ENCODE measurements at regions not wholly inside any gene's neighbourhood (a gene's known extent, or its start where the extent isn't known, plus 50 kb on each side); places are given as distances from the start of the nearest gene placed in this dataset.

DNA sequence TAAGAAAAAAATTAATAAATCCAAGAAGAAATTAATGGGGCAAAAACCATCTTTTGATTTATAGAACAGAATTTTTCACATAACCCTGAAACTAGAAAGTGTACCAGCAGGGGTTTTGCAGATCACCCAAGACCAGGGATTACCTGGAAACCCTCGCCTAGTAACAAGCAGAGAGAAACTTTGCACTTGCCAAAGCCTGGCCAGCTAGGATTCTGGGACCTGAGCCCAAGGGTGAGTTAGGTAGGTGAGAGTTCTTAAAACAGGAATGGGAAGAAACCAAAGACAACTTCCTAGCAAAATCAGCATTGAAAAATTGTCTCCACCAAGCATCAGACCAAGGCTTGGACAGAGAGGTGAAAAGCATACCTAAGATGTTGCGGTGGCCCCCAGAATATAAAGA, 247.0 kb upstream of the NBEA start:
- ChIA-PET POLR2A (no interaction called here), CTCF (no interaction called here)
- Histone ChIP-seq H3K9me3 (ENCODE audit: low read length) (no peaks in the 10 kb centered on the region), H3K36me3 (ENCODE audit: insufficient read depth, low read length) (no peaks in the 10 kb centered on the region), H3K4me3 (ENCODE audit: low read length) (no peak overlapping the region), H3K4me1 (ENCODE audit: insufficient read depth, low read length) (no peaks in the 10 kb centered on the region), H3K27me3 (ENCODE audit: insufficient read depth, low read length, poor library complexity, severe bottlenecking) (no peaks in the 10 kb centered on the region), H3K27ac (ENCODE audit: low read depth, low read length) (no peak overlapping the region)
- peaks cover 0 to 19% (median 5%) of the 10 kb centered on the region in 5 donors for H3K9me3 Mint-ChIP-seq
- no peaks in the 10 kb centered on the region for H3K4me1 Mint-ChIP-seq
- H3K36me3 Mint-ChIP-seq: peaks cover 0 to 2% (median 0%) of the 10 kb centered on the region in 3 donors
- H3K4me3 Mint-ChIP-seq: no peak overlapping the region
- H3K27ac Mint-ChIP-seq: no peak overlapping the region
- H3K27me3 Mint-ChIP-seq: no peaks in the 10 kb centered on the region
- DNase-seq: no peak

GRCh38 chr13:34696296-34696695, 245.8 kb upstream of the NBEA start:
- Mint-ChIP-seq H3K4me3 (no peak overlapping the region), H3K9me3 (peaks cover 0 to 19% (median 3%) of the 10 kb centered on the region in 5 donors), H3K4me1 (no peaks in the 10 kb centered on the region), H3K27me3 (no peaks in the 10 kb centered on the region), H3K36me3 (no peaks in the 10 kb centered on the region), H3K27ac (no peak overlapping the region)
- Histone ChIP-seq H3K4me1 (ENCODE audit: insufficient read depth, low read length) (no peaks in the 10 kb centered on the region), H3K4me3 (ENCODE audit: low read length) (no peak overlapping the region), H3K27me3 (ENCODE audit: insufficient read depth, low read length, poor library complexity, severe bottlenecking) (no peaks in the 10 kb centered on the region), H3K36me3 (ENCODE audit: insufficient read depth, low read length) (no peaks in the 10 kb centered on the region), H3K27ac (ENCODE audit: low read depth, low read length) (no peak overlapping the region), H3K9me3 (ENCODE audit: low read length) (no peaks in the 10 kb centered on the region)
- POLR2A ChIA-PET: no interaction called here
- DNase-seq: no peak
- CTCF ChIA-PET: no interaction called here

DNA sequence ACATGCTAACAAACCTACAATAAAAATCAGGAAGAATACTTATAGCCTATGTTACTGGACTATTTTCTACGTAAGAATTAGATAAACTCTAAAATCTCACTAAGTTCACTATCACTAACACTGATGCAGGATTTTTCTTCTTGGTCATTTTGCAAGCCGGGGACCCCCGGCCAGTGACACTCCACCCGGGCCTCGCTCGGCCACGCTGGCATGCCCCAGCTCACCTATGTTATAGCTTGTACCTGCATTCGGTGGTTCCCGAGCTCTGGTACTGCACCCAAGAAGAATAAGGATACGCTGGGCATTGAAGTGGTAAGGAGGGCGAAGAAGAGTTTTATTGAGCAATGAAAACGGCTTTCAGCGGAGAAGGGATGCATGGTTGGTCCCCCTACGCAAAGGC, 245.3 kb upstream of the NBEA start:
- Mint-ChIP-seq H3K9me3 (peaks cover 0 to 19% (median 3%) of the 10 kb centered on the region in 5 donors), H3K36me3 (no peaks in the 10 kb centered on the region), H3K4me3 (no peak overlapping the region), H3K27me3 (no peaks in the 10 kb centered on the region), H3K4me1 (no peaks in the 10 kb centered on the region), H3K27ac (no peak overlapping the region)
- Histone ChIP-seq H3K36me3 (ENCODE audit: insufficient read depth, low read length) (no peaks in the 10 kb centered on the region), H3K9me3 (ENCODE audit: low read length) (no peaks in the 10 kb centered on the region), H3K4me1 (ENCODE audit: insufficient read depth, low read length) (no peaks in the 10 kb centered on the region), H3K27me3 (ENCODE audit: insufficient read depth, low read length, poor library complexity, severe bottlenecking) (no peaks in the 10 kb centered on the region), H3K27ac (ENCODE audit: low read depth, low read length) (no peak overlapping the region), H3K4me3 (ENCODE audit: low read length) (no peak overlapping the region)
- no peak for DNase-seq
- ChIA-PET CTCF (no interaction called here), POLR2A (no interaction called here)

- no peak overlapping the region for H3K4me3 Mint-ChIP-seq
- Histone ChIP-seq H3K27me3 (ENCODE audit: insufficient read depth, low read length, poor library complexity, severe bottlenecking) (no peaks in the 10 kb centered on the region), H3K4me3 (ENCODE audit: low read length) (no peak overlapping the region), H3K36me3 (ENCODE audit: insufficient read depth, low read length) (no peaks in the 10 kb centered on the region), H3K9me3 (ENCODE audit: low read length) (no peaks in the 10 kb centered on the region), H3K4me1 (ENCODE audit: insufficient read depth, low read length) (no peaks in the 10 kb centered on the region), H3K27ac (ENCODE audit: low read depth, low read length) (no peak overlapping the region)
- ChIA-PET CTCF (no interaction called here), POLR2A (no interaction called here)
- peaks cover 0 to 19% (median 3%) of the 10 kb centered on the region in 5 donors for H3K9me3 Mint-ChIP-seq
- H3K36me3 Mint-ChIP-seq: no peaks in the 10 kb centered on the region
- H3K4me1 Mint-ChIP-seq: no peaks in the 10 kb centered on the region
- no peaks in the 10 kb centered on the region for H3K27me3 Mint-ChIP-seq
- DNase-seq: no peak
- H3K27ac Mint-ChIP-seq: no peak overlapping the region
Measured at GRCh38 chr13:34698945-34699344, 243.1 kb upstream of the NBEA start.

DNA sequence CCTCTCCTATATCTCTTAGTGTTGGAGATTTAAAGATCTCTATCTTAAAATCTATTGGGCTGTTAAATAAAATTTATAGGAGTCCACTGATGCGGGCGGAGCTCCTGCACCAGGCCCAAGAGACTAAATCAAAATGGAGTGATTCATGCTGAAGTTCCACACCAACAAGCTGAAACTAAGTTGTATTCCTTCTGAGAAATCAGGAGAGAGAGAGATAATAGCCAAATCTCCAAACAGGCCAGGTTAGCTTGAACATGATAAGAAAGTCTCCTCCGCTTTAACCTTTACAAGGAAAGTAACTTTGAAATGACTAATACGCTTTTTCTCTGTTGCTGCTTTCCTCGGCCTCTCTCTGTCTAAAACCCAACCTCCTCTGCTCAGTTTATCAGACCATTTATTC, 241.9 kb upstream of the NBEA start:
- Histone ChIP-seq H3K4me1 (ENCODE audit: insufficient read depth, low read length) (no peaks in the 10 kb centered on the region), H3K36me3 (ENCODE audit: insufficient read depth, low read length) (no peaks in the 10 kb centered on the region), H3K27me3 (ENCODE audit: insufficient read depth, low read length, poor library complexity, severe bottlenecking) (no peaks in the 10 kb centered on the region), H3K27ac (ENCODE audit: low read depth, low read length) (no peak overlapping the region), H3K9me3 (ENCODE audit: low read length) (no peaks in the 10 kb centered on the region), H3K4me3 (ENCODE audit: low read length) (no peak overlapping the region)
- peaks cover 0 to 19% (median 3%) of the 10 kb centered on the region in 5 donors for H3K9me3 Mint-ChIP-seq
- no peak overlapping the region for H3K27ac Mint-ChIP-seq
- no peaks in the 10 kb centered on the region for H3K36me3 Mint-ChIP-seq
- ChIA-PET POLR2A (no interaction called here), CTCF (no interaction called here)
- no peak overlapping the region for H3K4me3 Mint-ChIP-seq
- no peaks in the 10 kb centered on the region for H3K27me3 Mint-ChIP-seq
- no peaks in the 10 kb centered on the region for H3K4me1 Mint-ChIP-seq
- no peak for DNase-seq

- Mint-ChIP-seq H3K36me3 (no peaks in the 10 kb centered on the region), H3K4me1 (no peaks in the 10 kb centered on the region), H3K4me3 (no peak overlapping the region), H3K27ac (no peak overlapping the region), H3K9me3 (peaks cover 2 to 21% (median 8%) of the 10 kb centered on the region in 5 donors), H3K27me3 (no peaks in the 10 kb centered on the region)
- ChIA-PET POLR2A (no interaction called here), CTCF (no interaction called here)
- Histone ChIP-seq H3K36me3 (ENCODE audit: insufficient read depth, low read length) (no peaks in the 10 kb centered on the region), H3K27me3 (ENCODE audit: insufficient read depth, low read length, poor library complexity, severe bottlenecking) (no peaks in the 10 kb centered on the region), H3K9me3 (ENCODE audit: low read length) (no peaks in the 10 kb centered on the region), H3K4me3 (ENCODE audit: low read length) (no peak overlapping the region), H3K4me1 (ENCODE audit: insufficient read depth, low read length) (no peaks in the 10 kb centered on the region), H3K27ac (ENCODE audit: low read depth, low read length) (no peak overlapping the region)
- no peak for DNase-seq
Measured at GRCh38 chr13:34701919-34702318, 240.2 kb upstream of the NBEA start.

DNA sequence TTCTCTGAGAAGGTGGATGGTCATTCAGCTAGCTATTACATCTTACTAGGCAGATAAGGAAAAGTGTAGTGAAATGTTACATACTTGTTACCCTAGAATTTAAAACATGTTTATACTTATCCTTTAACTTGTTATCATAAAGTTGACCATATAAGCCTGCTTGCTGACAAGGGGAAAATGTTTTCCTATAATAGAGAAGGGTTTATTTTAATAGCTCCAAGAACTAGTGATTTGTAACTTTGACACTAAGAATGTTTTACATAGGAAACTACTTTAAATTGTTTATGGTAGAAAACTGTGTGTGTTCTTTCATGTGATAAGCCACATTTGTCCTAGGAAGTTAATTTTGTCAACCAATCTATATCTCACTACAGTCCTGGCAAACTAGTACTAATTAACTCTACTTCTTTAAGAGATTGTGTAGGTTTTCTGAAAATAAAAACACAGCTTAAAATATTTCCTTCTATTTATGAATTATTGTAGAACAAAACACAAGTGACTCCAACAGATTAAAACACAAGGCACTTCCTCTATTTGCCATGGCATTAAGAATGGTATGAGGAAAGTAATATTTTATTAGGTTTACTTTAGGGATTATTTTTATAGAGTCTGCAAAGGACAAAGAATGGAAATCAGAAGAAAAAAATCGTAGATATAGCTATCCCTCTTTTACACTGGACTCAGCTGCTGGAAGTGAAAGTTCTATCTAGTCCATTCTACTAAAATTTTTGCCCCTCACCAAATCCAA, 233.3 kb upstream of the NBEA start:
- no peak overlapping the region for H3K27ac ChIP-seq (ENCODE audit: low read depth, low read length)
- H3K27me3 Mint-ChIP-seq: no peaks in the 10 kb centered on the region
- ChIA-PET POLR2A (no interaction called here), CTCF (no interaction called here)
- no peaks in the 10 kb centered on the region for H3K36me3 Mint-ChIP-seq
- H3K36me3 ChIP-seq (ENCODE audit: insufficient read depth, low read length): no peaks in the 10 kb centered on the region
- no peak for DNase-seq
- H3K9me3 ChIP-seq (ENCODE audit: low read length): no peaks in the 10 kb centered on the region
- H3K4me3 ChIP-seq (ENCODE audit: low read length): no peak overlapping the region
- H3K4me1 Mint-ChIP-seq: no peaks in the 10 kb centered on the region
- H3K4me1 ChIP-seq (ENCODE audit: insufficient read depth, low read length): no peaks in the 10 kb centered on the region
- peaks cover 5 to 15% (median 8%) of the 10 kb centered on the region in 5 donors for H3K9me3 Mint-ChIP-seq
- H3K27me3 ChIP-seq (ENCODE audit: insufficient read depth, low read length, poor library complexity, severe bottlenecking): no peaks in the 10 kb centered on the region
- H3K27ac Mint-ChIP-seq: no peak overlapping the region
- no peak overlapping the region for H3K4me3 Mint-ChIP-seq

- ChIA-PET POLR2A (no interaction called here), CTCF (no interaction called here)
- no peaks in the 10 kb centered on the region for H3K36me3 Mint-ChIP-seq
- Histone ChIP-seq H3K4me3 (ENCODE audit: low read length) (no peak overlapping the region), H3K9me3 (ENCODE audit: low read length) (no peaks in the 10 kb centered on the region), H3K27ac (ENCODE audit: low read depth, low read length) (no peak overlapping the region), H3K4me1 (ENCODE audit: insufficient read depth, low read length) (no peaks in the 10 kb centered on the region), H3K27me3 (ENCODE audit: insufficient read depth, low read length, poor library complexity, severe bottlenecking) (no peaks in the 10 kb centered on the region), H3K36me3 (ENCODE audit: insufficient read depth, low read length) (no peaks in the 10 kb centered on the region)
- no peak overlapping the region for H3K4me3 Mint-ChIP-seq
- peaks cover 0 to 7% (median 2%) of the 10 kb centered on the region in 5 donors for H3K9me3 Mint-ChIP-seq
- no peaks in the 10 kb centered on the region for H3K4me1 Mint-ChIP-seq
- no peak overlapping the region for H3K27ac Mint-ChIP-seq
- no peaks in the 10 kb centered on the region for H3K27me3 Mint-ChIP-seq
- DNase-seq: no peak
Measured at GRCh38 chr13:34719060-34719875, 222.8 kb upstream of the NBEA start.

All from CD8-positive, alpha-beta memory T cell (primary cell).